ENCODE measurements at regions not wholly inside any gene's neighbourhood (a gene's known extent, or its start where the extent isn't known, plus 50 kb on each side); places are given as distances from the start of the nearest gene placed in this dataset.

GRCh38 chr5:26148569-26149107, 889.7 kb downstream of the CDH9 start (continued):
- TF ChIP-seq ZSCAN21 (CRISPR knock-in tag; IDR thresholded peaks at IDR 0.05; ENCODE audit: borderline replicate concordance) = no peak
- TF ChIP-seq E2F2 (CRISPR knock-in tag; IDR thresholded peaks at IDR 0.05; ENCODE audit: borderline replicate concordance) = no peak
- TF ChIP-seq ZFP62 (CRISPR knock-in tag; IDR thresholded peaks at IDR 0.05) = no peak
- TF ChIP-seq ZNF275 (CRISPR knock-in tag; IDR thresholded peaks at IDR 0.05; ENCODE audit: borderline replicate concordance) = no peak
- TF ChIP-seq XRCC5 (optimal IDR thresholded peaks at IDR 0.05; ENCODE audit: low read length) = no peak
- TF ChIP-seq KLF6 (CRISPR knock-in tag; IDR thresholded peaks at IDR 0.05) = no peak
- TF ChIP-seq XBP1 (CRISPR knock-in tag; IDR thresholded peaks at IDR 0.05) = no peak
- no peak for TF ChIP-seq ETV6 (CRISPR knock-in tag; conservative IDR thresholded peaks at IDR 0.05)

- BruUV-seq (replicated peaks) = no TSS peak
- FAIRE-seq (no peak), ATAC-seq (no peak), DNase-seq (ENCODE audit: low spot score) (no peak)
- H4K20me1 ChIP-seq (ENCODE audit: insufficient read depth, low read length) = no peaks in the 10 kb centered on the region
- no peaks in the 10 kb centered on the region for H3K4me1 ChIP-seq (ENCODE audit: insufficient read depth, low read length)
- H3K9me3 ChIP-seq (ENCODE audit: low read length) = peaks cover 7% of the 10 kb centered on the region
- CTCF ChIA-PET (ENCODE audit: low intra/inter-chr PET ratio, low total read pairs) = no interaction called here
- no peak overlapping the region for H3K4me2 ChIP-seq (ENCODE audit: low read depth, low read length)
- intact Hi-C loops (cut with micrococcal nuclease; ENCODE audit: unreplicated experiment) = no loop called here
- H3K4me3 ChIP-seq (replicated peaks in 1 of 3; ENCODE audit: insufficient read depth in 1 of 3, low read depth in 2 of 3, low read length in 3 of 3) = no peak overlapping the region
- H3K9ac ChIP-seq (ENCODE audit: insufficient read depth, low read depth, low read length) = no peak overlapping the region
- H3K36me3 ChIP-seq (replicated peaks in 1 of 2; ENCODE audit: control insufficient read depth in 1 of 2, insufficient read depth in 2 of 2, low read length in 2 of 2) = no peaks in the 10 kb centered on the region
- TF ChIP-seq NFATC3 (CRISPR knock-in tag; IDR thresholded peaks at IDR 0.05) (no peak), ZFYVE20 (CRISPR knock-in tag; IDR thresholded peaks at IDR 0.05; ENCODE audit: borderline replicate concordance, low read depth) (no peak), CREB1 (IDR thresholded peaks at IDR 0.05) (peak; percentile 90), CREB1 (CRISPR knock-in tag; IDR thresholded peaks at IDR 0.05) (no peak), ATF7 (IDR thresholded peaks at IDR 0.05) (peak; percentile 34; the same call in 1 of the 2 replicates), ATF7 (CRISPR knock-in tag; IDR thresholded peaks at IDR 0.05) (no peak)
- no peak overlapping the region for H3K27ac ChIP-seq (ENCODE audit: extremely low read length, insufficient read depth, low read length)
- POLR2A ChIA-PET = no interaction called here
- H3K79me2 ChIP-seq (ENCODE audit: insufficient read depth, low read length) = no peaks in the 10 kb centered on the region
- in situ Hi-C loops (cut with HindIII; ENCODE audit: extremely low pct_ligation_motif_present, low pct_unique_long_range_greater_than_20kb) = no loop called here
- WGBS (ENCODE audit: low lambda C conversion rate) = 0% methylated on average over 2 of the region's 2 CpGs
- no peaks in the 10 kb centered on the region for H3K27me3 ChIP-seq (ENCODE audit: control insufficient read depth in 1 of 2, insufficient read depth in 2 of 2, low read length in 2 of 2)
- no peak overlapping the region for H2AFZ ChIP-seq (ENCODE audit: low read length)
These were observed 895.1 kb downstream of the CDH9 start for GRCh38 chr5:26143259-26143658.
